ENCODE measurements at regions not wholly inside any gene's neighbourhood (a gene's known extent, or its start where the extent isn't known, plus 50 kb on each side); places are given as distances from the start of the nearest gene placed in this dataset.

- H3K4me3 ChIP-seq (ENCODE audit: control extremely low read depth in 1 of 5, extremely low read depth in 1 of 5, insufficient read depth in 1 of 5, low read depth in 2 of 5, low read length in 4 of 5) = no peak overlapping the region
- no peak overlapping the region for H3K27ac ChIP-seq (ENCODE audit: low read length in 2 of 2)
- H2AFZ ChIP-seq (ENCODE audit: insufficient read depth, low read depth, low read length, poor library complexity, severe bottlenecking) = no peak overlapping the region
- H4K20me1 ChIP-seq (ENCODE audit: control insufficient read depth, insufficient read depth, low read length, poor library complexity, severe bottlenecking) = no peaks in the 10 kb centered on the region
- intact Hi-C loops (cut with micrococcal nuclease) = no loop called here
- Mint-ChIP-seq H3K4me1 (no peaks in the 10 kb centered on the region), H3K9me3 (ENCODE audit: insufficient read depth) (no peaks in the 10 kb centered on the region), H3K27ac (no peak overlapping the region), H3K4me3 (no peak overlapping the region), H3K27me3 (peaks cover 5% of the 10 kb centered on the region)
- DNase-seq = no peak
- TF ChIP-seq EZH2 (IDR thresholded peaks at IDR 0.05; ENCODE audit: borderline replicate concordance, insufficient read depth, low read depth, low read length, poor library complexity, severe bottlenecking) = no peak
- TF ChIP-seq, protein P1, sequence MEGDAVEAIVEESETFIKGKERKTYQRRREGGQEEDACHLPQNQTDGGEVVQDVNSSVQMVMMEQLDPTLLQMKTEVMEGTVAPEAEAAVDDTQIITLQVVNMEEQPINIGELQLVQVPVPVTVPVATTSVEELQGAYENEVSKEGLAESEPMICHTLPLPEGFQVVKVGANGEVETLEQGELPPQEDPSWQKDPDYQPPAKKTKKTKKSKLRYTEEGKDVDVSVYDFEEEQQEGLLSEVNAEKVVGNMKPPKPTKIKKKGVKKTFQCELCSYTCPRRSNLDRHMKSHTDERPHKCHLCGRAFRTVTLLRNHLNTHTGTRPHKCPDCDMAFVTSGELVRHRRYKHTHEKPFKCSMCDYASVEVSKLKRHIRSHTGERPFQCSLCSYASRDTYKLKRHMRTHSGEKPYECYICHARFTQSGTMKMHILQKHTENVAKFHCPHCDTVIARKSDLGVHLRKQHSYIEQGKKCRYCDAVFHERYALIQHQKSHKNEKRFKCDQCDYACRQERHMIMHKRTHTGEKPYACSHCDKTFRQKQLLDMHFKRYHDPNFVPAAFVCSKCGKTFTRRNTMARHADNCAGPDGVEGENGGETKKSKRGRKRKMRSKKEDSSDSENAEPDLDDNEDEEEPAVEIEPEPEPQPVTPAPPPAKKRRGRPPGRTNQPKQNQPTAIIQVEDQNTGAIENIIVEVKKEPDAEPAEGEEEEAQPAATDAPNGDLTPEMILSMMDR (IDR thresholded peaks at IDR 0.05) = no peak
- CTCF ChIA-PET = interaction anchor here (1.0 kb wide), 1 partner anchor 14 kb away, joined by 3 read pairs; no protein-coding TSS in a partner anchor
- H3K36me3 ChIP-seq (replicated peaks in 1 of 2; ENCODE audit: control extremely low read depth in 1 of 2, control insufficient read depth in 1 of 2, extremely low read depth in 1 of 2, insufficient read depth in 2 of 2, low read length in 1 of 2) = no peaks in the 10 kb centered on the region
- no peak overlapping the region for H3K4me2 ChIP-seq (replicated peaks; ENCODE audit: low read depth, low read length, poor library complexity, severe bottlenecking)
- no peaks in the 10 kb centered on the region for H3K4me1 ChIP-seq (ENCODE audit: control insufficient read depth in 2 of 2, insufficient read depth in 2 of 2, low read length in 2 of 2)
- no peak overlapping the region for H3K9ac ChIP-seq (ENCODE audit: low read length)
- ATAC-seq (ENCODE audit: low read depth) = no peak
- H3K27me3 ChIP-seq (replicated peaks in 1 of 4; ENCODE audit: control extremely low read depth in 1 of 4, control insufficient read depth in 3 of 4, insufficient read depth in 4 of 4, low read length in 3 of 4) = peaks cover 0 to 3% (median 1%) of the 10 kb centered on the region in 4 experiments
- no peaks in the 10 kb centered on the region for H3K9me3 ChIP-seq (ENCODE audit: control extremely low read depth in 1 of 3, control insufficient read depth in 2 of 3, insufficient read depth in 1 of 3, low read length in 2 of 3)
- POLR2A ChIA-PET = no interaction called here
- H3K79me2 ChIP-seq (ENCODE audit: control insufficient read depth, insufficient read depth, low read length) = no peaks in the 10 kb centered on the region
- 68% methylated on average over 2 of the region's 3 CpGs for WGBS (ENCODE audit: insufficient coverage)
These were observed 88.0 kb upstream of the NAMPT start for GRCh38 chr7:106372595-106373318.

GRCh38 chr7:106372126-106372525, 87.3 kb upstream of the NAMPT start:
- Mint-ChIP-seq H3K27ac (no peak overlapping the region), H3K9me3 (ENCODE audit: insufficient read depth) (no peaks in the 10 kb centered on the region), H3K27me3 (peaks cover 5% of the 10 kb centered on the region), H3K4me3 (no peak overlapping the region), H3K4me1 (no peaks in the 10 kb centered on the region)
- no peak overlapping the region for H3K9ac ChIP-seq (ENCODE audit: low read length)
- ATAC-seq (ENCODE audit: low read depth) (no peak), DNase-seq (no peak)
- no peaks in the 10 kb centered on the region for H3K9me3 ChIP-seq (ENCODE audit: control extremely low read depth in 1 of 3, control insufficient read depth in 2 of 3, insufficient read depth in 1 of 3, low read length in 2 of 3)
- 88% methylated on average over 2 of the region's 2 CpGs for WGBS (ENCODE audit: insufficient coverage)
- POLR2A ChIA-PET = no interaction called here
- no peak overlapping the region for H3K27ac ChIP-seq (ENCODE audit: low read length in 2 of 2)
- no peak overlapping the region for H3K4me2 ChIP-seq (replicated peaks; ENCODE audit: low read depth, low read length, poor library complexity, severe bottlenecking)
- intact Hi-C loops (cut with micrococcal nuclease) = no loop called here
- H4K20me1 ChIP-seq (ENCODE audit: control insufficient read depth, insufficient read depth, low read length, poor library complexity, severe bottlenecking) = no peaks in the 10 kb centered on the region
- H3K36me3 ChIP-seq (replicated peaks in 1 of 2; ENCODE audit: control extremely low read depth in 1 of 2, control insufficient read depth in 1 of 2, extremely low read depth in 1 of 2, insufficient read depth in 2 of 2, low read length in 1 of 2) = no peaks in the 10 kb centered on the region
- H3K79me2 ChIP-seq (ENCODE audit: control insufficient read depth, insufficient read depth, low read length) = no peaks in the 10 kb centered on the region
- CTCF ChIA-PET = interaction anchor here (1.0 kb wide), 1 partner anchor 15 kb away, joined by 3 read pairs; no protein-coding TSS in a partner anchor
- H3K4me1 ChIP-seq (ENCODE audit: control insufficient read depth in 2 of 2, insufficient read depth in 2 of 2, low read length in 2 of 2) = no peaks in the 10 kb centered on the region
- TF ChIP-seq EZH2 (IDR thresholded peaks at IDR 0.05; ENCODE audit: borderline replicate concordance, insufficient read depth, low read depth, low read length, poor library complexity, severe bottlenecking) = no peak
- TF ChIP-seq, protein P1 (IDR thresholded peaks at IDR 0.05) = no peak
- H3K27me3 ChIP-seq (replicated peaks in 1 of 4; ENCODE audit: control extremely low read depth in 1 of 4, control insufficient read depth in 3 of 4, insufficient read depth in 4 of 4, low read length in 3 of 4) = peaks cover 0 to 3% (median 1%) of the 10 kb centered on the region in 4 experiments
- H2AFZ ChIP-seq (ENCODE audit: insufficient read depth, low read depth, low read length, poor library complexity, severe bottlenecking) = no peak overlapping the region
- H3K4me3 ChIP-seq (ENCODE audit: control extremely low read depth in 1 of 5, extremely low read depth in 1 of 5, insufficient read depth in 1 of 5, low read depth in 2 of 5, low read length in 4 of 5) = no peak overlapping the region
